NCI-H345 treated with DMSO at 0.1 percent for 48 hours (cell line): ENCODE measurements at regions not wholly inside any gene's neighbourhood (a gene's known extent, or its start where the extent isn't known, plus 50 kb on each side); places are given as distances from the start of the nearest gene placed in this dataset.

Experiments
- DNase-seq: peaks from one replicate; lab custom pipeline; 2025; ENCODE audit not compliant: unreplicated experiment; lab: John Stamatoyannopoulos, UW

GRCh38 chr13:44092078-44092970 is 212.6 kb downstream of the LACC1 start:
- DNase-seq, result no peak

DNA sequence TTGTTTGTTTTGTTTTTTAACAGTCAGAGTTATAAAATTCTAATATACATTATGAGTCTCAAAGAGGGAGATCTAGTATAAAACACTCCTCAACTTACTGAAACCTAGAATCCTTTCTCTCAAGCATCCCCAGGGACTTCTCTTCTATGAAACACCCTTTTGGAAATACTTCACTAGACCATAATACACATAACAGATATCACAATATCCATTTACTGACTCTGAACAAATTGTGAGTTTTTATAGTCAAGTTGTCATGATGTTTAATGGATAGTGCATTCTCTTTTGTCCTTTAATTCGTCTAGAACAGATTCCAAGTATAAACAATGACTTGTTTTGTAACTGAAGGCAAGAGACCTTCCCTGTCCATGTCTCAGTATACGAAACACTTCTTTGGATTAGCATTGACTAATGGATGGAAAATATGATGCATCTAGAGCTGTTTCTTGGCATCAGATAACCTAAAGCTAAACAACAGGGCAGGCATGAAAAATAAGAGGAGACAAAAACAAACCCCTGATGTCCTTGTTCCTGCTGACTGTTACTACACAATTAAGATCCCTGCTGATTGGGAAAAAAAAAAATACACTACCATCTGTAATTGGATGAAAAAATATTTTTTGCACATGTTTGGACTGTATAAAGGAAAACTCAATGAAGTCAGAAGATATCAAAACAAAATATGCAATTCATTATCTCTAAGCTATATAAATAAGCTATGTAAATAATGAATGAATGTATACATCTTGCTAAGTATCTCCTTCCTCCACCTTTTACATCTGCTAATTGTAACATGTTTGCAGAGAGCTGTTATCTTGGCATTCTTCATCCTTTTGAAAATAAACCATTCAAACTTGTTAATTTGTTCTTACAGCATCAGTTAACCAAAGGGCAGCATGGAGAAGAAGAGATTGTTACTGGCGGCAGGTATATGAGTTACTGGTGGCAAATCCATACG is 214.2 kb downstream of the LACC1 start:
- DNase-seq, result no peak

DNA sequence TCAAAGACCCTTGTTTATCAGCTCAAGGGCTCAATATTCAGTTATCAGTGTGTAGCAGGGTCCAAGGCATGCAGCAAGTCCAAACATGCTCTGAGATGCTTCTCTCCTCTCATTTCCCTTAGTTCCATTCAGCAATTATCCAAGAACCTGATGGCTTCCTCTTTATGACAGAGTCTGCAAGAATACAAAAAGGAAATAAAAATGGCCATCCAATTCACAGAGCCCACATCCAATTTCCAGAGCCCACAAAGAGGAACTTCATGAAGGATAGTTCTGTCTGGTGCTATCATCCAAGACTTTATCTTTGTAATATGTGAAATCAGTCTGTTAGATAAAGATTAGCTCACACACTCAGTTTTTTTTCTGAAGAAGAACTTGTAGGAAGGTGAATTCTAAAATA is 217.2 kb downstream of the LACC1 start:
- DNase-seq, result no peak

DNA sequence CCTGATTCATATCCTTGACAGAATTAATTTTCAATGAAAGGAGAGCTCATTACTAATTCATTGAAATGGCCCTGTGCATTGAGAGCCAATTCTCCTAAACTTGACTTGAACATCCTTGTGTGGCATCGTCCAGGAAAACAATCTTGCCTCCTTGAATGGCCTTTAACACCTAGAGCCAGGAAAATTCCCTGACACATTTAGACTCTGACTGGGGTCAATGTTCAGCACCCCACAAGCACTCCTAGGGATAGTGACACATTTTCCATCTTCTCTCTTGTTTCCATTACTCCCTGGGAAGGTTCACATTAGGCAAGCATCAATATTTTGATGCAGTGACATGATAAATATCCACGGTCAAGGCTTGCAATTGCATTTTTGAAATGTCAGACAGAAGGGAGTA is 218.9 kb downstream of the LACC1 start:
- no peak for DNase-seq

GRCh38 chr13:44101347-44102083 is 221.8 kb downstream of the LACC1 start:
- DNase-seq, result no peak

DNA sequence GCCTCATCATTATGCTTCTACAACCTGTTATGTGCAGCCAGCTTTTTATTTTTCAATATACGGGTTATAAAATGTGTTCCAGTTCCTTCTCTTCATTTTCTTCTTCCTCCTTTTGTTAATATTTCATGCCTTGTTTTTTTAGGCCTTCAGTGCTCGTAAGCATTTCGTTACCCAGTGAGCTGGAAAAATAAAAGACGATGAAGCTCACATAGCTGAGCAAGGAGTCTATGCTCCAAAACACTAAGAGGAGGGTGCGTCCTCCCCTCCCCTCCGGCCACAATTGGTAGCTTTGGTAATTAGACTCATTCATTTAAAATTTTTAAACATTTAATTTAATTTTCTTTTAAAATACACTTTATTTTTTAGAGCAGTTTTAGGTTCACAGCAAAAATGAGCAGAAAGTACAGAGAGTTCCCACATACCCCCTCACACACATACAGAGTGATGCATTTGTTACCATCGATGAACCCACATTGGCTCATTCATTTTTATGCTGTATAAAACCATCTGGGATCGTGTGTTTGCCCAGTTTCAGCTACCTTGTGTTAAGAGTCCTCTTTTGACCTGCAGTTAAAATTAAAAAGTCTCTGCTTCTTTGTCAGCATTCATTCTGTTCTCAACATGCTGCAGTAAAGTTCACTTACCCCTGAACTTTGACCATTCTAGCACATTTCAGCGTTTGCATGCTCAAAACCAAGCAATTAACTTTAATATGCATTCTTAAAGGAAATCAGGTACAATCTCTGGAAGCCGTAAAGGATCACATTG is 223.9 kb downstream of the LACC1 start:
- DNase-seq, result no peak

DNA sequence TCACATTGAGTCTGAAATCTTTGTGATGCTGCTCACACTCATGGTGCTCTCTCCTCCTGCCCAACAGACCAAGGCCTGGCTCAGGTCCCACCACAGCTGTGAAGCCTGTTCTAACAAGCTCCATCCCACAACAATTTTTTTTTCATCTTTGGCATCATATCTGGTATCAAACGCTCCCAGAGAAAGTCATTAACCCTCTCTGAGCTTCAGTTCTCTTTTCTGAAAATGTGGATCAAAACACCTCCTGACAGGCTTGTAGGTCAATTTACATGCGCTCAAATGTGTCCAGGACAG is 224.4 kb downstream of the LACC1 start:
- no peak for DNase-seq

- no peak for DNase-seq
These were observed 225.3 kb downstream of the LACC1 start for GRCh38 chr13:44104969-44105368.

- no peak for DNase-seq
These were observed 226.8 kb downstream of the LACC1 start for GRCh38 chr13:44106266-44107152.

DNA sequence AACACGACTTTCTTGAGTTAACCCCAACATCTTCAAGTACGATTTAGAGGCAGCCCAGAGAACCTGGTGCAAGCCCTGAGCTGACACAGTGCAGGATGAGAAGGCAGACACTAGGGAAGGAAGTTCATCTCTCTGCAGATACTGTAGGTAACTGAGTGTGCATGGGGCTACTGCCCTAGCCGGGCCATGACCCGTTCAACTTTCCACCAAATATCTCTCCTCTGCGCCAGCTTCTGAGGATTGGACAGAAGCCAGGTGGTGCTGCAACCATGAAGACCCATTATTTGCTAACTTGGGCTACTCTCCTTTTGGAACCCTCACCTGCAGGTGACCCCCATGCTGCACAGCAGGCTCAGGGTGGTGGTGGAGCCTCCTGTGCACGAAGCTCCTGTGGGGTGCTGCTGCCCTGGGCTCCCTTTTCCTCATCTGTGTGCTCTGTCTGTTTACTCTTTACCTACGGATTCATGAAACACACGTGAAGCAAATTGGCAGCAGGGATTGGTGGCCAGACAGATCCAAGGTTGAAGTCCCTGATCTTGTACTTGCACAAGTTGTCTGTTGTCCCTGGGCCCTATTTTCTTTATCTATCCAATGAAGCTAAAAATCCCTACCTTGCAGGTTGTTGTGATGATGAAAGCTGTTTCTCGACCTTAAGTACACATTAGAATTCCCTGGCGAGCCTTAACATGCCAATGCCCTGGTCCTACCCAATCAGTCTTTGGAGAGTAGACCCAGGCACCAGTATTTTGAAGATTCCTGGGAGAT is 227.8 kb downstream of the LACC1 start:
- no peak for DNase-seq

GRCh38 chr13:44108331-44108858 is 228.7 kb downstream of the LACC1 start:
- no peak for DNase-seq

DNA sequence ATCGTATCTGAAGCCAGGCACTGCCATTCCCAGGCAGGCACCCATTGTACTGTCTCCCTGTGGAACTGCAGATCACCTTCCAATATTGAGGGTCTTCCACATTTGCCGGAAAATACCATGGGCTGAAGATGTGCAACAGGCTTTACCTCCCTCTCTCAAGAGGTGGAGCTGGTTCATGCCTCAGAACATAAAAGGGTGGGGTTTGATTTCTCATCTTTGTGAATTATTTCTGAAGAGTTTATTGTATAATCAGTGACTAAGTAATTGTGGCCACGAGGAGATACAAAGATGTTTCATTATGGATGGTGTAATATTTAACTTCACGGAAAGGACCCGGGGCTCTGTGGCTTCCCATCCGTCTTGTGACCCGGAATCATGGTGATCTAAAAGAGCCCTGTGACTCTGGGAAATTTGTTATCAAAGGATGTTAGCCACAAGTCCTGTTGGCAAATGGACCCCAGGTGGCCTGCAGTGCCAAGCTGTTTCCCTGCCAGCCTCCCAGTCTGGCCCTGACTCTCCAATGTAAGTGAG is 230.5 kb downstream of the LACC1 start:
- DNase-seq, result no peak

DNA sequence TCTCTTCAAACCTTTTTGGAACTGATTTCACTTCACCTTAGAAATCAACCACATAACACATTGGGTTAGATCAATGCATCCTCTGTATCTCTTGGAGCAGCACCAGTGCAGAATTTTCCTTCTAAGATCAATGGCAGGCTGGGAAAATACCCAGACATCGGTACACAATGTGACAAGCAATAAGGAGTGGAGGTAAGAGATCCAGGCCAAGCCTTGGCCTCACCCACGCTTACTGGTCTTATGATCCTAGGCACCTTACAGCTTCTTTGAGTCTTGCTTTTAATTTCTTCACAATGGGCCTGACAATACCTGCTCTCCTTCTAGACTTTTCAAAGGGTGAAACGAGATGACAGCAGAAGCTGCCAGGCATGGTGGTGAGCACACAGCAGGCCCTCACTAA is 232.0 kb downstream of the LACC1 start:
- DNase-seq, result no peak

DNA sequence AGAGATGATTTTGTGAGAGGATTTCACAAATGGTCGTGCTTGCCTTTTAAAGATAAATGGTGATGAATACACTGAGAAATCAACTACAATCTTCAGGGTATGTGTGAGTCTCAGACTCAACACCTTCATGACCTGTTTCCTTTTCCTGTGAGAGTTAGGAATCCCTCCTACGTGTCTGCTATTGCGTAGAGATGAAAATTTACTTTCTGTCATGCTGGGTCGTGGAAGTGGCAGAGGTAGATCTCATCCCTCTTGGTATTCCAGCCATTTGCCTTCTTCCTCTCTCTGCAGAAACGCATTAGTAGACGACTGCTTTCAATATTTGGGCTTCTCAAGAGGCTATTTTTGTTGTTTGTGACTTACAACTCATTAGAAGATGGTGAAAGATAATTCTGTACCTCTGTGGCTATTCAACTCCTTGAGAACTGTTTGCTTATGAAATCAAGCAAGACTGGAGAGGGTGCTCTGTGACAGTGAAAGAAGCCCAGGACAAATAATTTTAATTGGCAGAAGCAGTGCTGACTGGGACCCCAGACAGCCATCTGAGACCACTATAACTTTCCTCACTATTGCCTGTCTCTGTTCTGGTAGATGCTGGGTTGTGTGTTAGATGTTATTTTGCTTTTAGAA is 233.1 kb downstream of the LACC1 start:
- DNase-seq, result no peak

GRCh38 chr13:44116562-44117332 is 237.0 kb downstream of the LACC1 start:
- DNase-seq, result no peak

GRCh38 chr13:44117351-44117750 is 237.6 kb downstream of the LACC1 start:
- DNase-seq, result no peak

GRCh38 chr13:44117816-44118215 is 238.1 kb downstream of the LACC1 start:
- DNase-seq, result no peak
